ENCODE measurements at regions not wholly inside any gene's neighbourhood (a gene's known extent, or its start where the extent isn't known, plus 50 kb on each side); places are given as distances from the start of the nearest gene placed in this dataset.

DNA sequence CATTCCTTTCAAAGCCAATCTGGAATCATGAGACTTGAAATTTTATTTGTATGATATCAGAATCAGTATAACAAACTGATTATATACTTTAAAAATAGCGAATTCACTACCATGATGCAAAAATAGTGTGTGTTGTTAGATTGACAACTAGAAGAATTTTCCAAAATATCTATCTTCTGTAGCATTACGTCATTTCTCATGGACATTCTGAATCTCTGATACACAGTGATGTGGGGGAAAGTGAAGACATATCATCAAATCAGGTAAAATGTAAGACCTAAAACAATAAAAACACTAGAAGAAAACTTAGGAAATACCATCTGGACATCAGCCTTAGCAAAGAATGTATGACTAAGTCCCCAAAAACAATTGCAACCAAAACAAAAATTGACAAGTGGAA, 1292.0 kb upstream of the PCDH9 start:
- TF ChIP-seq ZNF565 (CRISPR knock-in tag; conservative IDR thresholded peaks at IDR 0.05; ENCODE audit: low read depth) (no peak), PPARA (CRISPR knock-in tag; IDR thresholded peaks at IDR 0.05; ENCODE audit: borderline replicate concordance) (no peak), ESRRG (CRISPR knock-in tag; IDR thresholded peaks at IDR 0.05) (no peak), ZNF8 (CRISPR knock-in tag; IDR thresholded peaks at IDR 0.05) (no peak)
- TF ChIP-seq, protein P1, sequence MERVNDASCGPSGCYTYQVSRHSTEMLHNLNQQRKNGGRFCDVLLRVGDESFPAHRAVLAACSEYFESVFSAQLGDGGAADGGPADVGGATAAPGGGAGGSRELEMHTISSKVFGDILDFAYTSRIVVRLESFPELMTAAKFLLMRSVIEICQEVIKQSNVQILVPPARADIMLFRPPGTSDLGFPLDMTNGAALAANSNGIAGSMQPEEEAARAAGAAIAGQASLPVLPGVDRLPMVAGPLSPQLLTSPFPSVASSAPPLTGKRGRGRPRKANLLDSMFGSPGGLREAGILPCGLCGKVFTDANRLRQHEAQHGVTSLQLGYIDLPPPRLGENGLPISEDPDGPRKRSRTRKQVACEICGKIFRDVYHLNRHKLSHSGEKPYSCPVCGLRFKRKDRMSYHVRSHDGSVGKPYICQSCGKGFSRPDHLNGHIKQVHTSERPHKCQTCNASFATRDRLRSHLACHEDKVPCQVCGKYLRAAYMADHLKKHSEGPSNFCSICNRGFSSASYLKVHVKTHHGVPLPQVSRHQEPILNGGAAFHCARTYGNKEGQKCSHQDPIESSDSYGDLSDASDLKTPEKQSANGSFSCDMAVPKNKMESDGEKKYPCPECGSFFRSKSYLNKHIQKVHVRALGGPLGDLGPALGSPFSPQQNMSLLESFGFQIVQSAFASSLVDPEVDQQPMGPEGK (CRISPR knock-in tag; IDR thresholded peaks at IDR 0.05; ENCODE audit: borderline replicate concordance), result no peak
- TF ChIP-seq, protein P2, sequence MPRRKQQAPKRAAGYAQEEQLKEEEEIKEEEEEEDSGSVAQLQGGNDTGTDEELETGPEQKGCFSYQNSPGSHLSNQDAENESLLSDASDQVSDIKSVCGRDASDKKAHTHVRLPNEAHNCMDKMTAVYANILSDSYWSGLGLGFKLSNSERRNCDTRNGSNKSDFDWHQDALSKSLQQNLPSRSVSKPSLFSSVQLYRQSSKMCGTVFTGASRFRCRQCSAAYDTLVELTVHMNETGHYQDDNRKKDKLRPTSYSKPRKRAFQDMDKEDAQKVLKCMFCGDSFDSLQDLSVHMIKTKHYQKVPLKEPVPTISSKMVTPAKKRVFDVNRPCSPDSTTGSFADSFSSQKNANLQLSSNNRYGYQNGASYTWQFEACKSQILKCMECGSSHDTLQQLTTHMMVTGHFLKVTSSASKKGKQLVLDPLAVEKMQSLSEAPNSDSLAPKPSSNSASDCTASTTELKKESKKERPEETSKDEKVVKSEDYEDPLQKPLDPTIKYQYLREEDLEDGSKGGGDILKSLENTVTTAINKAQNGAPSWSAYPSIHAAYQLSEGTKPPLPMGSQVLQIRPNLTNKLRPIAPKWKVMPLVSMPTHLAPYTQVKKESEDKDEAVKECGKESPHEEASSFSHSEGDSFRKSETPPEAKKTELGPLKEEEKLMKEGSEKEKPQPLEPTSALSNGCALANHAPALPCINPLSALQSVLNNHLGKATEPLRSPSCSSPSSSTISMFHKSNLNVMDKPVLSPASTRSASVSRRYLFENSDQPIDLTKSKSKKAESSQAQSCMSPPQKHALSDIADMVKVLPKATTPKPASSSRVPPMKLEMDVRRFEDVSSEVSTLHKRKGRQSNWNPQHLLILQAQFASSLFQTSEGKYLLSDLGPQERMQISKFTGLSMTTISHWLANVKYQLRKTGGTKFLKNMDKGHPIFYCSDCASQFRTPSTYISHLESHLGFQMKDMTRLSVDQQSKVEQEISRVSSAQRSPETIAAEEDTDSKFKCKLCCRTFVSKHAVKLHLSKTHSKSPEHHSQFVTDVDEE (CRISPR knock-in tag; IDR thresholded peaks at IDR 0.05), result no peak
- TF ChIP-seq, protein P3, sequence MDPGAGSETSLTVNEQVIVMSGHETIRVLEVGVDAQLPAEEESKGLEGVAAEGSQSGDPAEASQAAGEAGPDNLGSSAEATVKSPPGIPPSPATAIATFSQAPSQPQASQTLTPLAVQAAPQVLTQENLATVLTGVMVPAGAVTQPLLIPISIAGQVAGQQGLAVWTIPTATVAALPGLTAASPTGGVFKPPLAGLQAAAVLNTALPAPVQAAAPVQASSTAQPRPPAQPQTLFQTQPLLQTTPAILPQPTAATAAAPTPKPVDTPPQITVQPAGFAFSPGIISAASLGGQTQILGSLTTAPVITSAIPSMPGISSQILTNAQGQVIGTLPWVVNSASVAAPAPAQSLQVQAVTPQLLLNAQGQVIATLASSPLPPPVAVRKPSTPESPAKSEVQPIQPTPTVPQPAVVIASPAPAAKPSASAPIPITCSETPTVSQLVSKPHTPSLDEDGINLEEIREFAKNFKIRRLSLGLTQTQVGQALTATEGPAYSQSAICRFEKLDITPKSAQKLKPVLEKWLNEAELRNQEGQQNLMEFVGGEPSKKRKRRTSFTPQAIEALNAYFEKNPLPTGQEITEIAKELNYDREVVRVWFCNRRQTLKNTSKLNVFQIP (CRISPR knock-in tag; IDR thresholded peaks at IDR 0.05; ENCODE audit: borderline replicate concordance, low read depth), result no peak
- ATAC-seq, result no peak

DNA sequence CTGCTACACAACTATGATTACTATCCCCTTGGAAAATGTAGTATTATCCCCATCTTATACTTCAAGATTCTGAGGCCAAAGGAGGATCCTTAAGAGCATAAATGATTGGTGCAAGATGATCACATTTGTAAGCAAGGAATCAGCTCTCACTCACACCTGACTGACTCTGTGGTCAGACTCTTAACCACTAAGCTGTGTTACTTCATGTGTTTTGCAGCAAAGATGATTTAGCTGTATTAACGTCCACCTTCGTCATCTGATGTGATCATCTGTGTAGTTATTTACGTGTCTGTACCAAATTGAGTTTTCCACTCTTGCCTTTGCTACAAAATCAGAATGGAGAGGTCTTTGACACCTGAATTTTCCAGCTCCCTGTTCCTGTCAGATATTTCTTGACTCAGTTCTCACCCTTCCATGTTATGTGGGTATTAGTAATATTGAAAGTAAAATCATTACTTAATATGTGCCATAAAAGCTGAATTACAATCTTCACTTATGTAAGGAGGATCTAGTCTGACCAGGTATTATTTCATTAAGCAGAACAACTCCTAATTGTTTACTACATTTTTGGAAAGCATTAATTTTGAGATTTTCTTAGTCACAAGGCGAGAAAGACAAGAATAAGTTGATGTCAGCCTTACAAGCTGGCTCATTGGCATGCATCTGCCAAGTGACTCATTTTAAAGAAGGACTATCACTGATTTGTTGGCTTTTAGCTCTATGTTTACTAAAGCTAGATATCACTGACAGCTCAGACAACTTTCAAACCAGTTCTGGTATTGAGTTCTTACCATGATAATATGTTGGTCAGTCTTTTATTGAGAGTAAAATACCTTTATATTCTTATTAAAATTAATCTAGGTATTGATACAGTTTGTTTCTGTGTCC, 1279.8 kb upstream of the PCDH9 start:
- no peak for ATAC-seq
- TF ChIP-seq ZFP30 (CRISPR knock-in tag; IDR thresholded peaks at IDR 0.05) (no peak), CSDC2 (CRISPR knock-in tag; IDR thresholded peaks at IDR 0.05) (no peak), TOX (CRISPR knock-in tag; IDR thresholded peaks at IDR 0.05; ENCODE audit: borderline replicate concordance) (no peak), ZNF565 (CRISPR knock-in tag; conservative IDR thresholded peaks at IDR 0.05; ENCODE audit: low read depth) (no peak)
- TF ChIP-seq, protein P4, sequence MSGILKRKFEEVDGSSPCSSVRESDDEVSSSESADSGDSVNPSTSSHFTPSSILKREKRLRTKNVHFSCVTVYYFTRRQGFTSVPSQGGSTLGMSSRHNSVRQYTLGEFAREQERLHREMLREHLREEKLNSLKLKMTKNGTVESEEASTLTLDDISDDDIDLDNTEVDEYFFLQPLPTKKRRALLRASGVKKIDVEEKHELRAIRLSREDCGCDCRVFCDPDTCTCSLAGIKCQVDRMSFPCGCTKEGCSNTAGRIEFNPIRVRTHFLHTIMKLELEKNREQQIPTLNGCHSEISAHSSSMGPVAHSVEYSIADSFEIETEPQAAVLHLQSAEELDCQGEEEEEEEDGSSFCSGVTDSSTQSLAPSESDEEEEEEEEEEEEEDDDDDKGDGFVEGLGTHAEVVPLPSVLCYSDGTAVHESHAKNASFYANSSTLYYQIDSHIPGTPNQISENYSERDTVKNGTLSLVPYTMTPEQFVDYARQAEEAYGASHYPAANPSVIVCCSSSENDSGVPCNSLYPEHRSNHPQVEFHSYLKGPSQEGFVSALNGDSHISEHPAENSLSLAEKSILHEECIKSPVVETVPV (CRISPR knock-in tag; IDR thresholded peaks at IDR 0.05), result no peak
- TF ChIP-seq, protein P1 (CRISPR knock-in tag; IDR thresholded peaks at IDR 0.05; ENCODE audit: borderline replicate concordance), result no peak

DNA sequence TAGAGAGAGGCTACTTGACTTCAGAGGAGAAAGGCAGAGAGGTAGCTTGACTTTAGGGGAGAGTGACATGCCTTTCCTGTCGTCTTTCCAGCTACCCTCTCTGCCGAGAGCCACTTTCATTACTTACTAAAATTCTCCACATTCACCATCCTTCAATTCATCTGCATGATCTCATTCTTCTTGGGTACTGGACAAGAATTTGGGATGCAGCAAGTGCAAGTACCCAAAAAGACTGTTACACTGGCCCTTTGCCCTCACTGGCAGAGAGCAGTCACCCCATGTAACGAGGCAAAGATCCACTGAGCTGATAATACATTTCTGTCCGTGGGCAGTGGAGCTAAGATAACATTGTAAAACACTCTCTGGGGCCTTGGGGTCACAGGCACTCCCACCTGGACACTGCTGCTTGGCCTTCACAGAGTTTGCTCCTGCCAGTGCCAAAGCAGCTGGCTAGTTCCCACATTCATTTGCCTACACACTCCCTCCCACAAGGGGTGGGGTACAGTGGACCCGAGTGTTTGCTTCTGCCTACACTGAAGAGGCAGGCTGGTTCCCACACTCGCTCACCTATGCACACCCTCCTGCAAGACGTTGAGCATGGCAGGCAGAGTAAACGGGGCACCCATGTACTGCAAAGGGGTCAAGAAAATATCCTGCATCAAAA, 1276.9 kb upstream of the PCDH9 start:
- ATAC-seq, result no peak
- TF ChIP-seq ZNF8 (CRISPR knock-in tag; IDR thresholded peaks at IDR 0.05) (no peak), ZC3H10 (CRISPR knock-in tag; IDR thresholded peaks at IDR 0.05) (no peak), ARNTL (CRISPR knock-in tag; IDR thresholded peaks at IDR 0.05; ENCODE audit: borderline replicate concordance, low read depth) (no peak), ZFP3 (CRISPR knock-in tag; IDR thresholded peaks at IDR 0.05) (no peak), ZFP30 (CRISPR knock-in tag; IDR thresholded peaks at IDR 0.05) (no peak), ISL1 (CRISPR knock-in tag; IDR thresholded peaks at IDR 0.05) (no peak)
- TF ChIP-seq, protein P1 (CRISPR knock-in tag; IDR thresholded peaks at IDR 0.05; ENCODE audit: borderline replicate concordance), result no peak
- TF ChIP-seq, protein P3 (CRISPR knock-in tag; IDR thresholded peaks at IDR 0.05; ENCODE audit: borderline replicate concordance, low read depth), result no peak
- TF ChIP-seq, protein P2 (CRISPR knock-in tag; IDR thresholded peaks at IDR 0.05), result no peak
